Prostate gland (tissue), 2 donors: ENCODE measurements at regions not wholly inside any gene's neighbourhood (a gene's known extent, or its start where the extent isn't known, plus 50 kb on each side); places are given as distances from the start of the nearest gene placed in this dataset.

Experiments
- DNase-seq: peaks from one replicate; pipeline ENCODE4 v3.0.0-alpha.2; 2019; ENCODE audit warnings: low spot score
- H3K27ac ChIP-seq, 2 donors: fragments of 200-600 bp; sonication (generic); 2 replicates each; pipeline ENCODE4 v1.5.1; 2017 to 2019
- H3K27me3 ChIP-seq: fragments of 200-600 bp; sonication (generic); replicated peaks from 2 replicates; pipeline ENCODE4 v1.5.1; 2019; ENCODE audit not compliant: insufficient read depth
- H3K36me3 ChIP-seq, 2 donors: fragments of 200-600 bp; sonication (generic); 1 replicate in 1 of 2; 2 replicates in 1 of 2; pipeline versions ENCODE4 v1.5.1 to v1.8.1; 2017 to 2019
- H3K4me1 ChIP-seq: fragments of 200-600 bp; sonication (generic); replicated peaks from 2 replicates; pipeline ENCODE4 v1.5.1; 2019
- H3K4me3 ChIP-seq, 2 donors: fragments of 200-600 bp; sonication (generic); 2 replicates each; pipeline ENCODE4 v1.5.1; 2017 to 2019
- H3K9me3 ChIP-seq: fragments of 200-600 bp; sonication (generic); 2 replicates; pipeline ENCODE4 v1.5.1; 2017
- POLR2A ChIP-seq: fragments of 450-650 bp; IDR thresholded peaks from one replicate; pipeline ENCODE4 v1.6.1; 2016; ENCODE audit warnings: antibody characterized with exemption, mild to moderate bottlenecking
- POLR2AphosphoS5 ChIP-seq: sonication (generic); formaldehyde crosslinking; IDR thresholded peaks from one replicate; pipeline ENCODE4 v1.6.1; 2017; ENCODE audit warnings: antibody characterized with exemption
- WGBS: methylation state at CpG from one replicate; pipeline ENCODE4 v1.1.5; 2018; 5-methylcytosine and 5-hydroxymethylcytosine counted together
- intact Hi-C: fragments of 100-400 bp; cut with DNase I; formaldehyde crosslinking; loops from one replicate; pipeline ENCODE4 v1.14.2; 2022
- TF ChIP-seq, protein P1 (sequence below), 4 experiments: fragments of 200-600 bp in 2 of 4; fragments of 450-650 bp in 2 of 4; sonication (generic) in 2 of 4; IDR thresholded peaks; 1 replicate in 3 of 4; 2 replicates in 1 of 4; pipeline ENCODE4 v1.5.1; 2016 to 2019; ENCODE audit warnings: antibody characterized with exemption in 4 of 4, mild to moderate bottlenecking in 2 of 4, moderate library complexity in 2 of 4

DNA sequence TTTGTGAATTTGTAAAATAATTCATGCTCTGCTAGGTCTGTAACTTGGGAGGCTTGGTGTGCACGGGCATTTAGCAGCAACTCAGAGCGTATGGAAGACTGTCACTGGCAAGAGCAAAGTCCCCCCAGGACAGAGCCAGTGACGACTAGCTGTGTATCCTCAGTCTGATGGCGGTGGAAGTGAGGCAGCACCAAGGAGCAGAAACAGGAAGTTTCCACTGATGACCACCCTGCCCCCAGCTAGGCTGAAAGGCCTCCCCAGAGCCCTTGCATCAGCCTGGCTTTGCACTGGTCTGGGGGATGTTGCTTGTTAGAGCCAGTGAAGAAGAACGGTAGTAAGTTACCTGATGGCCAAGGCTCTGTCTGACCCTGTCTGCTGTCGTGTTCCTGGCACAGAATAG is 66.8 kb upstream of the ABL1 start:
- no peak for TF ChIP-seq POLR2AphosphoS5
- no peak for TF ChIP-seq POLR2A
- TF ChIP-seq, protein P1, sequence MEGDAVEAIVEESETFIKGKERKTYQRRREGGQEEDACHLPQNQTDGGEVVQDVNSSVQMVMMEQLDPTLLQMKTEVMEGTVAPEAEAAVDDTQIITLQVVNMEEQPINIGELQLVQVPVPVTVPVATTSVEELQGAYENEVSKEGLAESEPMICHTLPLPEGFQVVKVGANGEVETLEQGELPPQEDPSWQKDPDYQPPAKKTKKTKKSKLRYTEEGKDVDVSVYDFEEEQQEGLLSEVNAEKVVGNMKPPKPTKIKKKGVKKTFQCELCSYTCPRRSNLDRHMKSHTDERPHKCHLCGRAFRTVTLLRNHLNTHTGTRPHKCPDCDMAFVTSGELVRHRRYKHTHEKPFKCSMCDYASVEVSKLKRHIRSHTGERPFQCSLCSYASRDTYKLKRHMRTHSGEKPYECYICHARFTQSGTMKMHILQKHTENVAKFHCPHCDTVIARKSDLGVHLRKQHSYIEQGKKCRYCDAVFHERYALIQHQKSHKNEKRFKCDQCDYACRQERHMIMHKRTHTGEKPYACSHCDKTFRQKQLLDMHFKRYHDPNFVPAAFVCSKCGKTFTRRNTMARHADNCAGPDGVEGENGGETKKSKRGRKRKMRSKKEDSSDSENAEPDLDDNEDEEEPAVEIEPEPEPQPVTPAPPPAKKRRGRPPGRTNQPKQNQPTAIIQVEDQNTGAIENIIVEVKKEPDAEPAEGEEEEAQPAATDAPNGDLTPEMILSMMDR (IDR thresholded peaks at IDR 0.05) = no peak
- Histone ChIP-seq H3K27ac (no peak overlapping the region), H3K9me3 (no peaks in the 10 kb centered on the region), H3K27me3 (no peaks in the 10 kb centered on the region), H3K4me3 (no peak overlapping the region), H3K4me1 (no peaks in the 10 kb centered on the region), H3K36me3 (no peaks in the 10 kb centered on the region)
- intact Hi-C loops = loop anchor here (5.0 kb wide), 2 partner anchors 66 to 174 kb away; no protein-coding TSS in a partner anchor
- 52% methylated on average over 6 of the region's 6 CpGs for WGBS
- no peak for DNase-seq

DNA sequence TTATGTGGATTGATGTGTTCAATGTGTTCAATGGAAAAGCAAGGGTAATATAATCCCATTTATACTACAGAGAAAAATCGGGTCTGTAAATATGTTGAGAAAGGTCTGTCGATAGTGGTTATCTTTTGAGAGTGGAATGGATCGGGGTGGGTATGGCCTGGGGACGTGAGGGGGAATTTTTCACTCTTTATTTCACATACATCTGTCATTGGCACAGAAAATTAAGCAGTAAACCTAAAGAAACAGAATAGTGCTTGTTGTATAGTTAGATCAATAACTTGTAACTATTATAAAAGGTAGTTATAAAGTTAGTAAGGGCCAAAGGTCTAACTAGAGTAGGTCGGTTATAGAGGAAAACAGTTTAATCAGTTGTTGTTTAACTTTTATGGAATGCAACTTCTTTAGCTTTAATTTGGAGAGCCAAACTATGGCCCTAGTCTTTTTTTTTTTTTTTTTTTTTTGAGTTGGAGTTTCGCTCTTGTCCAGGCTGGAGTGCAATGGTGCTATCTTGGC is 66.1 kb upstream of the ABL1 start:
- intact Hi-C loops = loop anchor here (5.0 kb wide), 2 partner anchors 67 to 173 kb away; no protein-coding TSS in a partner anchor
- DNase-seq = no peak
- H3K27me3 ChIP-seq = no peaks in the 10 kb centered on the region
- no peak overlapping the region for H3K4me3 ChIP-seq
- H3K36me3 ChIP-seq = no peaks in the 10 kb centered on the region
- no peak for TF ChIP-seq POLR2A
- TF ChIP-seq, protein P1 (IDR thresholded peaks at IDR 0.05) = no peak
- no peak for TF ChIP-seq POLR2AphosphoS5
- H3K27ac ChIP-seq = no peak overlapping the region
- H3K4me1 ChIP-seq = no peaks in the 10 kb centered on the region
- 65% methylated on average over 6 of the region's 6 CpGs for WGBS
- no peaks in the 10 kb centered on the region for H3K9me3 ChIP-seq

DNA sequence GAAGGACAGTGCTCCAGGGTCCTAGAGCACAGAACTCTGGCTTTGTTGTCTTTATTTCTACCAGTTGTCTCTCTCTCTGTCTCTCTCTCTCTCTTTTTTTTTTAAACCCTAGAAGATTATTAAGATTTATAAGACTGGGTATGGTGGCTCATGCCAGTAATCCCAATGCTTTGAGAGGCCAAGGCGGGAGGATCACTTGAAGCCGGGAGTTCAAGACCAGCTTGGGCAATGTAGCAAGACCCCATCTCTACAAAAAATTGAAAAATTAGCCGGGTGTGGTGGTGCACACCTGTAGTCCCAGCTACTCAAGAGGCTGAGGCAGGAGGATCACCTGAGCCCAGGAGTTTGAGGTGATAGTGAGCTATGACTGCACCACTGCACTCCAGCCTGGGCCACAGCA is 65.0 kb upstream of the ABL1 start:
- Histone ChIP-seq H3K4me3 (no peak overlapping the region), H3K36me3 (no peaks in the 10 kb centered on the region), H3K27ac (no peak overlapping the region), H3K9me3 (no peaks in the 10 kb centered on the region), H3K27me3 (no peaks in the 10 kb centered on the region), H3K4me1 (no peaks in the 10 kb centered on the region)
- intact Hi-C loops = loop anchor here (2.0 to 5.0 kb wide), 2 partner anchors 58 to 93 kb away; no protein-coding TSS in a partner anchor
- TF ChIP-seq POLR2AphosphoS5 (no peak), POLR2A (no peak)
- TF ChIP-seq, protein P1 (IDR thresholded peaks at IDR 0.05) = no peak
- WGBS = 80% methylated on average over 3 of the region's 3 CpGs
- DNase-seq = no peak

DNA sequence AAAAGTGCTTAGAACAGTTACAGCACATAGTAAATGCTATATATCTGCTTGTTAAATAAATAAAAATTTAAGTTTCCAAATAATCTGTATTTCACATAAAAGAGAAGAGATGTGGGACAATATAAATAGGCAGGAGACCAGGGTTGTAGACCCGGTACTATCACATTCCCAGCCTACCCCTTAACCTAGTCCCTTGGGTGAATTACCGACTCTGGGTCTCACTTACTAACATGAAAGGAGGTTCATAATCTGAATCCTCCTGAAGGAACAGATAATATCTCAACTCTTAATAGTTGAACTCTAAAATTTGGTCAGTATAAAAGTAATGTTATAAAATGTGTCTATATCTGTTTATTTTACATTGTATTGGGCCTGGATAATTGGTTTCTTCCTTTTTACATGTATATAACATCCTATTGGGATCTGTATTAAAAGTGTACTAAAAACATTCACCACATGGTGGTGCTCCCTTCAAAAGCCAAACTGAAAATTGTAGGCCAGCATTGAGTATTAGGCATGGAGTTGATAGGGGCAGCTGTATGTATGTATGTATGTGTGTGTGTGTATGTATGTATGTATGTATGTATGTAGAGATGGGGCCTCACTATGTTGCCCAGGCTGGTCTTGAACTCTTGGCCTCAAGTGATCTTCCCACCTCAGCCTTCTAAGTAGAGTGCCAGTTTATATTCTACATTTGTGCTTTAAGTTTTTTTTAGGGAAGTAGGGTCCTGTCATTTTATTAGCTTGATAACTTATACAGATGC is 64.2 kb upstream of the ABL1 start:
- DNase-seq = no peak
- intact Hi-C loops = loop anchor here (2.0 to 5.0 kb wide), 2 partner anchors 59 to 92 kb away; no protein-coding TSS in a partner anchor
- H3K27ac ChIP-seq = no peak overlapping the region

More for the DNA sequence above, 64.2 kb upstream of the ABL1 start:
- no peaks in the 10 kb centered on the region for H3K4me1 ChIP-seq
- no peaks in the 10 kb centered on the region for H3K36me3 ChIP-seq
- no peaks in the 10 kb centered on the region for H3K9me3 ChIP-seq
- no peak overlapping the region for H3K4me3 ChIP-seq
- 64% methylated on average over 2 of the region's 2 CpGs for WGBS
- no peaks in the 10 kb centered on the region for H3K27me3 ChIP-seq
- TF ChIP-seq POLR2AphosphoS5 (peak; percentile 37), POLR2A (no peak)
- TF ChIP-seq, protein P1 (IDR thresholded peaks at IDR 0.05) = peak in 3 of 4 experiments; percentile 64 to 78 (median 73)
